22Rv1 (cell line): ENCODE measurements at regions not wholly inside any gene's neighbourhood (a gene's known extent, or its start where the extent isn't known, plus 50 kb on each side); places are given as distances from the start of the nearest gene placed in this dataset.
"Not testable (repeated sequence)": the region's sequence is repeated elsewhere in the genome, so short reads cannot be mapped to it uniquely, and the experiment has no call there.

Experiments
- H3K27ac ChIP-seq: fragments of 450-650 bp; 2 replicates; pipeline ENCODE4 v1.5.1; 2017
- CTCF ChIP-seq: fragments of 450-650 bp; IDR thresholded peaks from 2 replicates; pipeline ENCODE4 v1.5.1; 2017; ENCODE audit warnings: mild to moderate bottlenecking
- ZFX ChIP-seq: fragments of 450-650 bp; IDR thresholded peaks from 2 replicates; pipeline ENCODE4 v1.6.1; 2017; ENCODE audit warnings: antibody characterized with exemption, borderline replicate concordance

- TF ChIP-seq ZFX = no peak
- no peak for TF ChIP-seq CTCF
- H3K27ac ChIP-seq = no peak overlapping the region
Measured at GRCh38 chrX:39691724-39692123, 406.0 kb downstream of the BCOR start.

DNA sequence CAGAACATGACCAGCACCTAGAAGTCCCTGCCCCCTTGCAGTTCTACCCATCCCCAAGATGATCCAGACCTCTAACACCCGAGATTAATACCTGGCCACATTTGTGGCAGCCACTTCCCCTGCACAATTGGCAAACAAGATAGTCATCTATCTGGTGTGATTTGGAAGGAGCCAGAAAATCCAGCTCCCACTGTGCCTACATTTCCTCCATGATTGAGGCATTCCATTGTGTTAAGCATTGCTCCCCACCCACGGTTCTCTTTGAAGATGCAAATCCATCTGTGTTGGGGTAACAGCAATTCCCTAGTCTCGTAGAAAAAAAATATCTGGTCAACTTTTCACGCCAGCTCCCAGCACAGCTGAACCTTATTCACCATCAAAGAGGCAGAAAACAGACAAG lies 405.0 kb downstream of the BCOR start:
- no peak overlapping the region for H3K27ac ChIP-seq
- TF ChIP-seq CTCF (no peak), ZFX (no peak)

GRCh38 chrX:39693298-39693697 lies 404.5 kb downstream of the BCOR start:
- no peak overlapping the region for H3K27ac ChIP-seq
- no peak for TF ChIP-seq ZFX

- H3K27ac ChIP-seq = not testable (repeated sequence)
Measured at GRCh38 chrX:39702636-39703035, 395.1 kb downstream of the BCOR start.

GRCh38 chrX:39703307-39703706 lies 394.5 kb downstream of the BCOR start:
- H3K27ac ChIP-seq = no peak overlapping the region
- no peak for TF ChIP-seq CTCF
- no peak for TF ChIP-seq ZFX

DNA sequence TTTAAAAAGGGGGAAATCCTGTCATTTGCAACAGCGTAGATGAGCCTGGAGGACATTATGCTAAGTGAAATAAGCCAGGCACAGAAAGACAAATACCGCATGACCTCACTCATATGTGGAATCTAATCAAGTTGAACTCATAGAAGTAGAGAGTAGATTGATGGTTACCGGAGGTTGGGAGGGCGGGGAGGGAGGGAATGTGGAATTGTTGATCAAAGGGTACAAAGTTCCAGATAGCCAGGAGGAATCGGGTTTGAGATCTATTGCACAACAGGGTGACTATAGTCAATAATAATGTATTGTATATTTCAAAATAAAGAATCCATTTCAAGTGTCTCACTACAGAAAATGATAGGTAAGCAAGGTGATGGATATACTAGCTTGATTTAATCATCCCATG lies 393.2 kb downstream of the BCOR start:
- no peak overlapping the region for H3K27ac ChIP-seq
- TF ChIP-seq ZFX (no peak), CTCF (no peak)

GRCh38 chrX:39705290-39705689 lies 392.5 kb downstream of the BCOR start:
- H3K27ac ChIP-seq = no peak overlapping the region
- TF ChIP-seq ZFX (no peak), CTCF (peak; percentile 32; the same call in 1 of the 2 replicates)

- H3K27ac ChIP-seq = no peak overlapping the region
- TF ChIP-seq ZFX = no peak
- TF ChIP-seq CTCF = no peak
Measured at GRCh38 chrX:39709364-39709763, 388.4 kb downstream of the BCOR start.

DNA sequence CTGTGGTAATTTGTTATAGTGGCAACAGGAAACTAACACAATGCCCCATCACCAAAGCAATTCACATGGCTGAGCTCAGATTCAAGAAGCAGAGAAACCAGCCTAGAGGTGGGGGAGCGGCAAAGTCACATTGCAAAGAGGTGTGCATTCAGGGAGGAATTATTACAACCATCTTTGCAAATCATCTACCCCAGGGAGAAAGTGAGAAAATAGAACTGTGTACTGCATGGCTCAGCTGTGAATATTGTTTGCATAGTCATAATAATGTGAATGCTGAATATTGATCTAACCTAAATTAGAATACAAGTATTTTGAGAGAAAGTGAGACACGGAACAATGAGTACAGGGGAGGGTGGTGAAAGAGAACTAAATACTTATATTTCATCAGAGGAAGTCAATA lies 387.9 kb downstream of the BCOR start:
- TF ChIP-seq CTCF (no peak), ZFX (no peak)

More for the DNA sequence above, 387.9 kb downstream of the BCOR start:
- H3K27ac ChIP-seq = no peak overlapping the region
